ENCODE measurements at regions not wholly inside any gene's neighbourhood (a gene's known extent, or its start where the extent isn't known, plus 50 kb on each side); places are given as distances from the start of the nearest gene placed in this dataset.

DNA sequence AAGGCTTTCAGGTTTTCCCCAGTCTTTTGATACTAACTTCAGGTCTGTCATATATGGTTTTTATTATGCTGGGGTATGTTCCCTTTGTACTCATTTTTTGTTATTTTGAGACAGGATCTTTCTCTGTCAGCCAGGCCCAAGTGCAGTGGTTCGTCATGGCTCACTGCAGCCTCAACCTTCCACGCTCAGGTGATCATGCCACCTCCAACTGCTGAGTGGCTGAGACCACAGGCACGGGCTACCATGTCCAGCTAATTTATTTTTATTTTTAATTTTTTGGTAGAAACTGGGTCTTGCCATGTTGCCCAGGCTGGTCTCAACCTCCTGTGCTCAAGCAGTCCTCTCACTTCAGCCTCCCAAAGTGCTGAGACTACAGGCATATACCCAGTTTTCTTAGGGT is 50.6 kb upstream of the PDGFD start:
- no peak for TF ChIP-seq POLR2A (IDR thresholded peaks at IDR 0.05)
- TF ChIP-seq, protein P1, sequence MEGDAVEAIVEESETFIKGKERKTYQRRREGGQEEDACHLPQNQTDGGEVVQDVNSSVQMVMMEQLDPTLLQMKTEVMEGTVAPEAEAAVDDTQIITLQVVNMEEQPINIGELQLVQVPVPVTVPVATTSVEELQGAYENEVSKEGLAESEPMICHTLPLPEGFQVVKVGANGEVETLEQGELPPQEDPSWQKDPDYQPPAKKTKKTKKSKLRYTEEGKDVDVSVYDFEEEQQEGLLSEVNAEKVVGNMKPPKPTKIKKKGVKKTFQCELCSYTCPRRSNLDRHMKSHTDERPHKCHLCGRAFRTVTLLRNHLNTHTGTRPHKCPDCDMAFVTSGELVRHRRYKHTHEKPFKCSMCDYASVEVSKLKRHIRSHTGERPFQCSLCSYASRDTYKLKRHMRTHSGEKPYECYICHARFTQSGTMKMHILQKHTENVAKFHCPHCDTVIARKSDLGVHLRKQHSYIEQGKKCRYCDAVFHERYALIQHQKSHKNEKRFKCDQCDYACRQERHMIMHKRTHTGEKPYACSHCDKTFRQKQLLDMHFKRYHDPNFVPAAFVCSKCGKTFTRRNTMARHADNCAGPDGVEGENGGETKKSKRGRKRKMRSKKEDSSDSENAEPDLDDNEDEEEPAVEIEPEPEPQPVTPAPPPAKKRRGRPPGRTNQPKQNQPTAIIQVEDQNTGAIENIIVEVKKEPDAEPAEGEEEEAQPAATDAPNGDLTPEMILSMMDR (IDR thresholded peaks at IDR 0.05) = no peak
- no peak for TF ChIP-seq POLR2AphosphoS5 (IDR thresholded peaks at IDR 0.05; ENCODE audit: insufficient read depth in 1 of 2, low read depth in 1 of 2)
